HUDEP-2 (cell line): ENCODE measurements at regions not wholly inside any gene's neighbourhood (a gene's known extent, or its start where the extent isn't known, plus 50 kb on each side); places are given as distances from the start of the nearest gene placed in this dataset.

Experiments used
- DNase-seq, 76 experiments: peaks; one replicate each; lab custom pipeline; 2025; ENCODE audit not compliant: unreplicated experiment in 76 of 76; lab: John Stamatoyannopoulos, UW

- no peak for DNase-seq
Measured at GRCh38 chr11:15526859-15527450, 412.2 kb downstream of the INSC start.

- no peak for DNase-seq
Measured at GRCh38 chr11:15532432-15532831, 417.7 kb downstream of the INSC start.

- DNase-seq = no peak
Measured at GRCh38 chr11:15534266-15534665, 419.5 kb downstream of the INSC start.

- DNase-seq = no peak
Measured at GRCh38 chr11:15535414-15535813, 420.7 kb downstream of the INSC start.

GRCh38 chr11:15536438-15536837 lies 421.7 kb downstream of the INSC start:
- no peak for DNase-seq

- DNase-seq = no peak
Measured at GRCh38 chr11:15539645-15540044, 424.9 kb downstream of the INSC start.

GRCh38 chr11:15541079-15541478 lies 426.4 kb downstream of the INSC start:
- DNase-seq = no peak

GRCh38 chr11:15544353-15544752 lies 429.6 kb downstream of the INSC start:
- DNase-seq = no peak

GRCh38 chr11:15547685-15548084 lies 433.0 kb downstream of the INSC start:
- no peak for DNase-seq

GRCh38 chr11:15551901-15552851 lies 437.5 kb downstream of the INSC start:
- DNase-seq = no peak

GRCh38 chr11:15555161-15555560 lies 440.4 kb downstream of the INSC start:
- DNase-seq = no peak

- DNase-seq = no peak
Measured at GRCh38 chr11:15557457-15558230, 442.9 kb downstream of the INSC start.

GRCh38 chr11:15558513-15559181 lies 443.9 kb downstream of the INSC start:
- no peak for DNase-seq

GRCh38 chr11:15560689-15561467 lies 446.2 kb downstream of the INSC start:
- no peak for DNase-seq

GRCh38 chr11:15562230-15562629 lies 447.5 kb downstream of the INSC start:
- DNase-seq = no peak

GRCh38 chr11:15563054-15563453 lies 448.3 kb downstream of the INSC start:
- no peak for DNase-seq

- DNase-seq = no peak
Measured at GRCh38 chr11:15565880-15566279, 451.2 kb downstream of the INSC start.

GRCh38 chr11:15568440-15568839 lies 453.7 kb downstream of the INSC start:
- no peak for DNase-seq

- no peak for DNase-seq
Measured at GRCh38 chr11:15569305-15570025, 454.7 kb downstream of the INSC start.
